ENCODE measurements at regions not wholly inside any gene's neighbourhood (a gene's known extent, or its start where the extent isn't known, plus 50 kb on each side); places are given as distances from the start of the nearest gene placed in this dataset.
"Not testable (repeated sequence)": the region's sequence is repeated elsewhere in the genome, so short reads cannot be mapped to it uniquely, and the experiment has no call there.

DNA sequence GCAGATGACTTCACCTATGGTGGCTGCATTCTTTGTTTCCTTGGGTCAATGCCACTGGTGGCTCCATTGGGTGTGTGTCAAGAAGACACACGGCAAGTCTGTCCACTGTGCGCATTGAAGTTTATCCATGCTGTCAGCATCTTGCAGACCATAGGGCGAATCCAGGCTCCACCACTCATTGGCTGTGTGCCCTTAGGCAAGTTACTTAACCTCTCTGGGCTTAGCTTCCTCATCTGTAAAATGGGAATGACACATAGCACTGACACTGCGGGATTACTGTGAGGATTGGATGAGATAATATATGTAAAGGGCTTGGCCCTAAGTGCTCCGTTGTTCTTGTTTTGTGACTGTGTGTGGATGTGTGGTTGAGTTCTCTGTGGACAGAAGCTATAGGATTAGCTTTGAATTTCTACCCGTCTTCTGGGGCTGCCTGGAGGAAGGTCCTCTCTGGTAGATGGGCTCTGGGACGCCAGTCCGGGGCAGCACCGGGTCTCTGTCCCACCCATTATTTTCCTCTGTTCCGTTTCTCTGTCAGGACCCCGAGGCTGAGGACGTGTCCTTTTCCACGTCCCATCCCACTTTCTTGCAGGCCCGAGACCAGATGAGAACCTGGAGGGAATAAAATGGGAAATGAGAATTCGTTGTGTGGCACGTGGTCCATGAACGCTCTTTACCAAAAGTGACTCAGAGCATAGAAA lies 178.4 kb downstream of the IRF8 start:
- FAIRE-seq (no peak), DNase-seq (ENCODE audit: insufficient read length, low spot score) (no peak)
- no peak for TF ChIP-seq CTCF (IDR thresholded peaks at IDR 0.05; ENCODE audit: insufficient read depth, missing control alignments)

- TF ChIP-seq CTCF (IDR thresholded peaks at IDR 0.05; ENCODE audit: insufficient read depth, missing control alignments): no peak
- no peak for FAIRE-seq
Observed at GRCh38 chr16:86078121-86078600, 179.2 kb downstream of the IRF8 start.

GRCh38 chr16:86078711-86079110 lies 179.7 kb downstream of the IRF8 start:
- FAIRE-seq; DNase-seq (ENCODE audit: insufficient read length, low spot score): not testable (repeated sequence)

More at GRCh38 chr16:86078121-86078600, 179.2 kb downstream of the IRF8 start:
- DNase-seq (ENCODE audit: insufficient read length, low spot score): no peak

DNA sequence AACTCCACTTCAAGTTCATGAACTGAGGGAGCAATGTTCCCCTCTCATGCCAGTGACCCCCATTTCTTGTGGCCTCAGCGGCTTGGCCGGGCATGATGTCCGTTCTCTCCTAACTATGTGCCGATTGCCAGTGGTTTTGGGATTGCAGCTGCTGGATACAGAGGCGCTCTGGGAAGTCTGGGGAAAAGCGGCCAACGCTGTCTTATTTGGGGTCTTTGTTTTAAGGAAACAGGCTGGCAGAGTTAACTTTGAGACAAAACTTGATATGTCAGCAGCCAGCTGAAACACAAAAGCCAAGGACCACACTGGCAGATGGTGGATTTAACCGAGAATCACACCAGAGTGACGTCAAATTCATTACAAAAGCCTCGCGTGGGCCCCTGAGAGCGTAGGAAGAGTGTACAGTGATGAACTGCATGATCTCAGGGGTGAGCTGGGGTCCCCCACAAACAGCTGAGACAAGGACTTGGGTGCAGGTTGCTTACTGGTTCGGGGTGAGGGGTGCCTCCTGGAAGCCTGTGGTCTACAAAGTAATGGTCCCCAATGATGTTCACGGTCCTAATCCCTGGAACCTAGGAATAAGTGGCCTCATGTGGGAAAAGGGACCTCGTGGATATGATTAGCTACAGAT lies 180.4 kb downstream of the IRF8 start:
- FAIRE-seq: no peak
- no peak for TF ChIP-seq CTCF (IDR thresholded peaks at IDR 0.05; ENCODE audit: insufficient read depth, missing control alignments)
- DNase-seq (ENCODE audit: insufficient read length, low spot score): no peak

GRCh38 chr16:86080131-86080875 lies 181.3 kb downstream of the IRF8 start:
- no peak for DNase-seq (ENCODE audit: insufficient read length, low spot score)
- TF ChIP-seq CTCF (IDR thresholded peaks at IDR 0.05; ENCODE audit: insufficient read depth, missing control alignments): no peak
- FAIRE-seq: no peak

DNA sequence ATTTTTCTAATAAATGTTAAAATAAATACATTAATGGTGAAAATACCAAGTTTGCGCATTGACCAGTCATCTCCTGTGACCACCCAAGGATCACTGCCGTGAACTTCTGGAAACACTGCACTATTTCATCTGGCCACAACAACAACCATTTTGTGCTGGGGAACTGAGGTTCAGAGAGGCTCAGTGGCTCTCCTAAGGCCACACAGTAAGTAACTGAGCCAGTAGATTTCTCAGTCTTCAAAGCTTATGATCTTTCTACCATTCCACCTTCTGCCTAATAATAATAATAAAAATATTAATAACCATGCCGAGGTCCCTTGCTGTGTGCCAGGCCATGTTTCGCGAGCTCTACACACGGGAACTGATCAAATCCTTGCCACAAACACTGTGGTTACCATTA lies 182.0 kb downstream of the IRF8 start:
- no peak for DNase-seq (ENCODE audit: insufficient read length, low spot score)
- TF ChIP-seq CTCF (IDR thresholded peaks at IDR 0.05; ENCODE audit: insufficient read depth, missing control alignments): no peak
- no peak for FAIRE-seq

DNA sequence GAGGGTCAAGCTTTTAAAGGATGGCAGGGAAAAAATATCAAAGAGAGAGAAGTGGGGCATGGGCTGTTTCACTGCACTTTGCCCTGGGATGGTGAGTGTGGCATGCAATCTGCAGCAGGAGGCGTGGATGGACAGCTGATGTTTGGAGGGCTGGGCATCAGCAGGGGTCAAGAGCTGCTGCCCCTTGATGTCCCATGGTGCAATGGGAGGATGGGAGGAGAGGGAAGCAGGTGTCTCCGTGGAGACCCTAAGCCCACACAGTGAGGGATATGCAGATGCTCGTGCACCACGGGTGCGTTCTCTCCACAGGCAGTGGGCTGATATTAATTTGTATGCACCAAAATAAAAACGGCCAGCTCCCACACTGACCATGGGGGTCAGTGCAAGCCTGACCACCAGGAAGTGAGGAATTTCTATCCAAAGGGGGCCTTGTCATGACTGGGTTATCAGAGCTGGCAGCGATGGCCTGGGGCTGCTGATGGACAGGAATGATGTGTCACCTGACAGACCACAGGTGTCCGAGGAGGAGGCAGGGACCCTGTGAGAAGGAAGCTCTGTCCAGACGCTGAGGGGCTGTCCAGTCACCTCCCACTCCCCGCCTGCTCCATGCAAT lies 183.6 kb downstream of the IRF8 start:
- TF ChIP-seq CTCF (IDR thresholded peaks at IDR 0.05; ENCODE audit: insufficient read depth, missing control alignments): no peak
- DNase-seq (ENCODE audit: insufficient read length, low spot score) (no peak), FAIRE-seq (no peak)
